Neuronal stem cell (in vitro differentiated cells): ENCODE measurements at regions not wholly inside any gene's neighbourhood (a gene's known extent, or its start where the extent isn't known, plus 50 kb on each side); places are given as distances from the start of the nearest gene placed in this dataset.
A peak's percentile ranks its signal among the peaks of the same experiment; 100 is the strongest.
"Not testable (repeated sequence)": the region's sequence is repeated elsewhere in the genome, so short reads cannot be mapped to it uniquely, and the experiment has no call there.

ENCODE experiments used
- DNase-seq: peaks from one replicate; pipeline ENCODE4 v3.0.0-alpha.2; 2013; ENCODE audit warnings: low spot score
- H2AFZ ChIP-seq: one replicate; pipeline ENCODE4 v1.6.1; 2013; ENCODE audit warnings: mild to moderate bottlenecking, low read length, inconsistent platforms
- H2AK5ac ChIP-seq: 2 replicates; pipeline ENCODE4 v1.6.1; 2013; ENCODE audit warnings: low read depth, mild to moderate bottlenecking, inconsistent platforms, low read length, moderate library complexity, mixed read lengths
- H2BK120ac ChIP-seq: 2 replicates; pipeline ENCODE4 v1.6.1; 2013; ENCODE audit warnings: low read depth, mild to moderate bottlenecking, inconsistent platforms, low read length, moderate library complexity, mixed read lengths
- H2BK12ac ChIP-seq: one replicate; pipeline ENCODE4 v1.6.1; 2013; ENCODE audit warnings: low read length, inconsistent platforms
- H2BK15ac ChIP-seq: 2 replicates; pipeline ENCODE4 v1.6.1; 2013; ENCODE audit warnings: mild to moderate bottlenecking, low read length, inconsistent platforms, mixed read lengths
- H2BK5ac ChIP-seq: one replicate; pipeline ENCODE4 v1.6.1; 2013; ENCODE audit warnings: inconsistent platforms, mild to moderate bottlenecking, low read length, moderate library complexity
- H3K14ac ChIP-seq: one replicate; pipeline ENCODE4 v1.6.1; 2013; ENCODE audit warnings: low read length, inconsistent platforms
- H3K18ac ChIP-seq: 2 replicates; pipeline ENCODE4 v1.6.1; 2013; ENCODE audit warnings: low read length, inconsistent platforms
- H3K23ac ChIP-seq: 2 replicates; pipeline ENCODE4 v1.6.1; 2013; ENCODE audit warnings: low read depth, mild to moderate bottlenecking, mixed read lengths, low read length, inconsistent platforms; ENCODE audit not compliant: poor library complexity
- H3K27ac ChIP-seq: replicated peaks from 3 replicates; pipeline ENCODE4 v1.5.1; 2013; ENCODE audit warnings: low read length, inconsistent platforms
- H3K27me3 ChIP-seq, 3 experiments: 2 replicates each; pipeline ENCODE4 v1.6.1; 2013; ENCODE audit warnings: low read length in 3 of 3, mild to moderate bottlenecking in 2 of 3, inconsistent platforms in 1 of 3, low read depth in 1 of 3, mixed read lengths in 1 of 3, moderate library complexity in 1 of 3; ENCODE audit not compliant: control insufficient read depth in 3 of 3, insufficient read depth in 3 of 3
- H3K36me3 ChIP-seq, 2 donors: replicated peaks in 1 of 2; 2 replicates each; pipeline ENCODE4 v1.6.1; 2013; ENCODE audit warnings: low read length in 2 of 2; ENCODE audit not compliant: control insufficient read depth in 2 of 2, insufficient read depth in 2 of 2
- H3K4ac ChIP-seq: 2 replicates; pipeline ENCODE4 v1.6.1; 2013; ENCODE audit warnings: inconsistent platforms, mild to moderate bottlenecking, low read length, moderate library complexity
- H3K4me1 ChIP-seq, 2 donors: 1 replicate in 1 of 2; 2 replicates in 1 of 2; pipeline ENCODE4 v1.6.1; 2013; ENCODE audit warnings: low read length in 2 of 2, low read depth in 1 of 2; ENCODE audit not compliant: control insufficient read depth in 2 of 2, insufficient read depth in 1 of 2
- H3K4me2 ChIP-seq: one replicate; pipeline ENCODE4 v1.6.1; 2013; ENCODE audit warnings: mild to moderate bottlenecking, low read length, inconsistent platforms; ENCODE audit not compliant: insufficient read depth, poor library complexity, severe bottlenecking
- H3K4me3 ChIP-seq, 2 donors: 2 replicates each; pipeline ENCODE4 v1.5.1; 2013; ENCODE audit warnings: low read length in 2 of 2, mild to moderate bottlenecking in 2 of 2, inconsistent platforms in 1 of 2, moderate library complexity in 1 of 2
- H3K79me1 ChIP-seq: one replicate; pipeline ENCODE4 v1.6.1; 2013; ENCODE audit warnings: low read depth, mild to moderate bottlenecking, inconsistent platforms, low read length, moderate library complexity
- H3K9ac ChIP-seq: one replicate; pipeline ENCODE4 v1.6.1; 2013; ENCODE audit warnings: mild to moderate bottlenecking, low read depth, low read length, inconsistent platforms; ENCODE audit not compliant: poor library complexity
- H3K9me3 ChIP-seq, 2 donors: replicated peaks in 1 of 2; 2 replicates each; pipeline versions ENCODE3 to v1.6.1; 2013; ENCODE audit warnings: low read length in 2 of 2, mild to moderate bottlenecking in 2 of 2, inconsistent platforms in 1 of 2, low read depth in 1 of 2, mixed read lengths in 1 of 2, moderate library complexity in 1 of 2; ENCODE audit not compliant: control insufficient read depth in 2 of 2, insufficient read depth in 1 of 2
- H4K8ac ChIP-seq: one replicate; pipeline ENCODE4 v1.6.1; 2013; ENCODE audit warnings: low read depth, mild to moderate bottlenecking, inconsistent platforms, low read length, moderate library complexity
- H4K91ac ChIP-seq: one replicate; pipeline ENCODE4 v1.6.1; 2013; ENCODE audit warnings: low read length, low read depth, mild to moderate bottlenecking, inconsistent platforms; ENCODE audit not compliant: poor library complexity
- WGBS, 2 donors: extraction: QIAGEN DNeasy Blood & Tissue Kit; methylation state at CpG; one replicate each; pipeline ENCODE4 v1.1.7; 2013; ENCODE audit warnings: missing lambda C conversion rate in 2 of 2, mixed read lengths in 1 of 2; ENCODE audit not compliant: insufficient read length in 2 of 2, insufficient replicate concordance in 1 of 2; ENCODE audit errors: extremely low coverage in 2 of 2; 5-methylcytosine and 5-hydroxymethylcytosine counted together

DNA sequence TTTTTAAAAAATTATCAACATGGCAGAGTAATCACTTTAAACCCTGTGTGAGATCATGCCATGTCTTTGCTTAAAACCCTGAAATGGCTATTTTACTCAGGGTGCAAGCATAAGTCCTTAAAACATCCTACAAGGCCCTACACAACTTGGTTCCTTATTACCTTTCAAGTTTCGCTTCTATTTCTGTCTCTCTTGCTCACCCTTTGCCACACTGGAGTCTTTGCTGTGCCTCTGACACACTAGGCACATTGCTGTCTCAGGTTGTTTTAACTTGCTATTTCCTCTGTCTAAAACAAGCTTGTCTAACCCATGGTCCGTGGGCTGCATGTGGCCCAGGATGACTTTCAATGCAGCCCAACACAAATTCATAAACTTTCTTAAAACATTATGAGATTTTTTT lies 55.6 kb downstream of the KIAA0408 start:
- Histone ChIP-seq H2AFZ (no peak overlapping the region), H2AK5ac (no peak overlapping the region), H3K36me3 (no peaks in the 10 kb centered on the region), H3K9me3 (no peaks in the 10 kb centered on the region), H4K91ac (no peak overlapping the region), H3K4me2 (no peak overlapping the region), H2BK12ac (no peak overlapping the region), H3K4me1 (no peaks in the 10 kb centered on the region), H3K14ac (no peak overlapping the region), H2BK120ac (no peak overlapping the region), H3K79me1 (no peaks in the 10 kb centered on the region), H3K18ac (no peak overlapping the region), H3K23ac (no peak overlapping the region), H3K27me3 (no peaks in the 10 kb centered on the region), H4K8ac (no peak overlapping the region), H3K9ac (no peak overlapping the region), H2BK5ac (no peak overlapping the region), H3K27ac (no peak overlapping the region), H3K4ac (no peak overlapping the region), H3K4me3 (no peak overlapping the region), H2BK15ac (no peak overlapping the region)
- WGBS, 2 donors: no CpG with 5 or more reads among the region's 2 CpGs
- DNase-seq: no peak

DNA sequence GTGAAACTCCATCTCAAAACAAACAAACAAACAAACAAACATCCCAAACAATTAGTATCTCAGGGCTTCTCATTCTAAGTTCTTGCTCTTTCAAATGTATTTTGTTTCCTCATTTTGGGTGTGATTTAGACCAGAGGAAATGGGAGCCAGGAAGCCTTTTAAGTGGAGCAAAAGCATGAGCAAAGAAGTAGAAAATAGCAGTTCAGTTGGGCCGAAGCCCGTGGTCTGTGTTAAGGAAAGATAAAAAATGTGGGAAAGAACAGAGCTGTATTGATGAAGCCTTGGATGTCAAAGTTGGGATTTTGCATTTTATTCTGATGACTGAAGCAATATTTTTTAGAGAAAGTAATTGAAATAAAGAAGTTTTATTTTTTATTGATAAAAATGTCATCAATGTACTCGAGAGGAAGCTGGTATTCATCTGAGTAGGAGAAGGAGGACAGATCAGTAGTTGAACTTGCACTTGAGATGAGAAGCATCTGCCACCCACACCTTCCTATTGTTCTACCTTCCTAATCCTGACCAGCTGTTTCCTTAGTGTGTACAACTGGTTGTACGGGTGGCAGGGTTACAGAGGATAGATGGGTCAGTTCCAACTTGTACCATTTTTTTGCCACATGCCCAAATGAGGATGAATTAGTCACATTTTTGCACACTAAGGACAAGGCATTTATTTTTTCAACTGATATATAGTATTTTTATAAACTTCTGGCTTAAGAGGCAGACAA lies 56.1 kb downstream of the KIAA0408 start:
- no peak overlapping the region for H2BK15ac ChIP-seq
- H3K9me3 ChIP-seq: no peaks in the 10 kb centered on the region
- H2AFZ ChIP-seq: no peak overlapping the region
- no peak overlapping the region for H4K91ac ChIP-seq
- H3K18ac ChIP-seq: no peak overlapping the region
- no peak overlapping the region for H3K4me3 ChIP-seq
- no peak overlapping the region for H3K4me2 ChIP-seq
- no peak overlapping the region for H3K23ac ChIP-seq
- no peak overlapping the region for H2AK5ac ChIP-seq
- 100% methylated on average over 1 of the region's 4 CpGs for WGBS, 2 donors
- no peaks in the 10 kb centered on the region for H3K27me3 ChIP-seq
- peaks cover 0 to 3% of the 10 kb centered on the region in 2 donors for H3K4me1 ChIP-seq
- H3K79me1 ChIP-seq: no peaks in the 10 kb centered on the region
- H3K14ac ChIP-seq: no peak overlapping the region
- H3K36me3 ChIP-seq: no peaks in the 10 kb centered on the region
- no peak overlapping the region for H3K9ac ChIP-seq
- no peak overlapping the region for H3K27ac ChIP-seq
- no peak overlapping the region for H2BK120ac ChIP-seq
- no peak overlapping the region for H4K8ac ChIP-seq
- no peak overlapping the region for H3K4ac ChIP-seq
- DNase-seq: no peak
- no peak overlapping the region for H2BK5ac ChIP-seq
- H2BK12ac ChIP-seq: no peak overlapping the region

DNA sequence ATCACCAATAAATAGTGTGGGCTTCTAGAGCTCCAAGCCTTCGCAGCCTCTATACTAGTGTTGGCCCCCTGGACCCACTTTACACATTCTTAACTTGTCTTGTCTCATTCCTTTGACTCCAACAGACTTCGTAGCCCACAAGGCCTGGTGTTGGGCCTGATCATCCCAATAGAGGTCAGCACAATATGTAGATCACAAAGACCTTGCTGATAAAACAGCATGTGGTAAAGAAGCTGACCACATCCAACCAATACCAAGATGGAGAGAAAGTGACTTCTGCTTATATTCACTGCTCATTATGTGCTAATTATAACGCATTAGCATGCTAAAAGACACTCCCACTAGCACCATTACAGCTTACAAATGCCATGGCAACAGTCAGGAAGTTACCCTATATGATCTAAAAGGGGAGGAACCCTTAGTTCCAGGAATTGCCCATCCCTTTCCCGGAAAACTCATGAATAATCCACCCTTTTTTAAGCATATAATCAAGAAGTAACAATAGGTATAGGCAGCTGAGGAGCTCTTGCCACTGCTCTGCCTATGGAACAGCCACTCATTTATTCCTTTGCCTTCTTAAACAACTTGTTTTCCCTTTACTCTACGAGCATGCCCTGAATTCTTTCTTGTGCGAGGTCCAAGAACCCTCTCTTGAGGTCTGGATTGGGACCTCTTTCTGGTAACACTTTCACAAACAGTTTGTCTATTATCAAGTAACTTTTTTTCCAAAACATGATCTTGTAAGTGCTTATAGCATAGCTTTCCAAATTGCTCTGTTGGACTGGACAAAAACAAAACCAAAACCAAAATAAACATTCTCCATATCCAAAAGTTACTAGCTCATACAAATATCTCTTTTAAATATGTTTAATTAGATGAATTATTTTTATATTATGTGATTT lies 54.6 kb upstream of the ECHDC1 start:
- Histone ChIP-seq H2BK120ac (no peak overlapping the region), H4K91ac (no peak overlapping the region), H3K4me2 (no peak overlapping the region), H4K8ac (no peak overlapping the region), H3K18ac (no peak overlapping the region), H3K36me3 (no peaks in the 10 kb centered on the region), H3K27ac (no peak overlapping the region), H2BK15ac (no peak overlapping the region), H3K9me3 (peaks cover 0 to 6% of the 10 kb centered on the region in 2 donors), H3K4ac (no peak overlapping the region), H3K14ac (no peak overlapping the region), H3K4me1 (peaks cover 0 to 11% of the 10 kb centered on the region in 2 donors), H3K9ac (no peak overlapping the region), H3K79me1 (no peaks in the 10 kb centered on the region), H2BK5ac (no peak overlapping the region), H2BK12ac (no peak overlapping the region), H3K4me3 (no peak overlapping the region), H2AFZ (peak overlapping the region; percentile 47), H3K23ac (no peak overlapping the region), H2AK5ac (no peak overlapping the region), H3K27me3 (no peaks in the 10 kb centered on the region)
- no CpG with 5 or more reads among the region's 6 CpGs for WGBS, 2 donors
- no peak for DNase-seq

DNA sequence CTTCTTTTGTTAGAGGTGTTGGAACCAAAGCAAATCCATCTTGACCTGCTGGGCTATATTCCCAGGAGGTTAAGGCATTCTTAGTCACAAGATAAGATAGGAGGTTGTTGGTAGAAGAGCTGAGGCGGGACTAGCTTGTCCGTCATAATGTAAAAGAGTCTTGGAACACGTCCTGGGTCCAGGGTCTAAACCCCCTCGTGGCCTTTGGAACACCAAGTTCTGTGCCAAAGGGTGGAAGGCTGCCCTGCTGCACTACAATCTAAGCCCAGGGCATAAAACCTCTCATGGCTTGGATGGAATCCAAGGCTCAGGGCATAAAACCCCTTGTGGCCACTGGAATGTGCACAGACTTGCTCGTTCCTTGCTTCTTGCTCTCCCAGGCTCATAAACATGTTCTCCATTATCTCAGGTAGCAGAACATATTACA lies 53.8 kb upstream of the ECHDC1 start:
- not testable (repeated sequence) for H3K36me3 ChIP-seq, H3K14ac ChIP-seq, DNase-seq, H2BK120ac ChIP-seq, H3K27ac ChIP-seq, H3K27me3 ChIP-seq, H3K4me2 ChIP-seq, H2BK12ac ChIP-seq, H2BK5ac ChIP-seq, H4K91ac ChIP-seq, H3K79me1 ChIP-seq, H3K9me3 ChIP-seq, H2BK15ac ChIP-seq, H2AK5ac ChIP-seq, H4K8ac ChIP-seq, H3K9ac ChIP-seq, H3K4me3 ChIP-seq, H3K4ac ChIP-seq, H3K18ac ChIP-seq, H2AFZ ChIP-seq, H3K23ac ChIP-seq
- H3K4me1 ChIP-seq: peaks cover 0 to 11% of the 10 kb centered on the region in 2 donors
- WGBS, 2 donors: no CpG with 5 or more reads among the region's 5 CpGs
